HG03460 (cell line): ENCODE measurements at regions not wholly inside any gene's neighbourhood (a gene's known extent, or its start where the extent isn't known, plus 50 kb on each side); places are given as distances from the start of the nearest gene placed in this dataset.
A peak's percentile ranks its signal among the peaks of the same experiment; 100 is the strongest.
"Not testable (repeated sequence)": the region's sequence is repeated elsewhere in the genome, so short reads cannot be mapped to it uniquely, and the experiment has no call there.

Experiments
- ATAC-seq: cut with Tn5 transposase; IDR thresholded peaks from one replicate; pipeline ENCODE4 v1.9.1; 2021; ENCODE audit not compliant: unreplicated experiment

GRCh38 chr2:7094231-7094741 lies 177.1 kb downstream of the RNF144A start:
- no peak for ATAC-seq

DNA sequence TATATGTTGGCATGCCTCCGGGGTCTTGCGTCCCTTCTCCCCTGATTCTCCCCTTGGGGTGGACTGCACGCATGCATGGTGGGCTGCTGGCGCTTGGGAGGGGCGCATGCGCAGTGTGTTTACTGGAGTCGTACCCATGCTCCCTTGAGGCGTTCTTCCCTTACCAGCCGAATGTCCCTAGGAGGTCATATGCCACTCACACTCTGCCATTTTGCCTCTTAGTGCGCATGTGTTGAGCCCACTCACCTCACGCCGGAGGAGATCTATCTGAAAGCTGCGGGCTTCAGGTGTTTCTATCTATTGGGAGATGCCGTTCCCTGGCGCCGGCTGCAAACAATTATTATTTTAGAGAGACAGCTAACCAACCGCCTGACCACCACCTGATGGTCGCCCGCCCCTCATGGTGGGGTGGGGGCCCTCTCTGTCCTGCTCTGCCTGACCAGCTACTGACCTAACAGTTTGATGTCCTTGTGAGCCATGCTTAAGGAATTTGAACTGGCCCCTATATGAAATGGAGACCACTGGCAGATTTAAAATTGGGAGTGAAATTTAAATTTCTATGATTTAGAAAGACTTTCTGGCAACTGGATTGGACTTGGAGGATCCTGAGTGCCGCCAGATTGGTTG lies 179.6 kb downstream of the RNF144A start:
- no peak for ATAC-seq

DNA sequence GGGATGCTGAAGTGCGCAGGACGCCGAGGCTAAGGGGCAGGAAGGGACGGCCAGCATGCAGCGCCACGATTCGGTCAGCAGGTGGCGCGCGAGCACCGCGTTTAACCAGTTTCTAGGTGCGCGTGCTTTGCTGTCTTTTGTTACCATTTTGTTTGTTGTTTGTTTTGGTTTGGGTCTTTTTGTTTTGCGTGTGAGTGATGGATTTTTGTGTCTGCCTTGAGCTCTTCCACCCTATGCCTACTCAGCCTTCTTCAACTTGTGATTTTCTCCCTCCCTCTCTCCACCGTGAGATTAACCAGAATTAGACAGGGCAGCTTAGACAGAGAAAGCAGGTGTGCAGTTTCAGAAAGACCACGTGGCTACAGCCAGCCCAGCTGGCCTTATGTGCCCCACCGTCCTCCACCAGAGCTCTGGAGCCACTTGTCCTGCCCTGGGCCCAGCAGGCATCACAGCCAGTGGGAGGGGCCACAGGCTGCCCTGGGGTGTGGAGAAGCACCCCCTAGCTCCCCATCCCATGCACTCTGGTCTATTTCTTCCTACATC lies 180.2 kb downstream of the RNF144A start:
- peak; percentile 92 for ATAC-seq

GRCh38 chr2:7098816-7099215 lies 181.6 kb downstream of the RNF144A start:
- no peak for ATAC-seq

GRCh38 chr2:7099687-7100086 lies 182.5 kb downstream of the RNF144A start:
- not testable (repeated sequence) for ATAC-seq

DNA sequence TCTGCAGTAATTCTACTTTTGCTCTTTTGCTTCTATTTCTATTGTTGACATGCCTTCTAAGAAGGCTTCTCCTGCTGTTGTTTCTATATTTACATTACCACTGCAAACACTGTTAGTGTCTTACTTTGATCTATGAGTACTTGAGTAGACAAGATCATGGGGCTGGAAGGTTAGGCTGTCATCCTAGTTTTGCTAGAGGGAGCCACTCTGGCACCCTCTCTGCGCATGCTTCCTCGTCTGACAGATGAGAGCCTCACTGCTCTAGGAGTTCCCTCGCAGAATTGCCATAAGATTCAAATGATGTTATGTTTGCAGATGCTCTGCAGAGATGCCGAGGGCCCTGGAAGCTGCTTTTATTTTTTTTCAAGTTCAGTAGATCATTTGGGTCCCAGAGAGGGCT lies 185.6 kb downstream of the RNF144A start:
- ATAC-seq, result no peak

DNA sequence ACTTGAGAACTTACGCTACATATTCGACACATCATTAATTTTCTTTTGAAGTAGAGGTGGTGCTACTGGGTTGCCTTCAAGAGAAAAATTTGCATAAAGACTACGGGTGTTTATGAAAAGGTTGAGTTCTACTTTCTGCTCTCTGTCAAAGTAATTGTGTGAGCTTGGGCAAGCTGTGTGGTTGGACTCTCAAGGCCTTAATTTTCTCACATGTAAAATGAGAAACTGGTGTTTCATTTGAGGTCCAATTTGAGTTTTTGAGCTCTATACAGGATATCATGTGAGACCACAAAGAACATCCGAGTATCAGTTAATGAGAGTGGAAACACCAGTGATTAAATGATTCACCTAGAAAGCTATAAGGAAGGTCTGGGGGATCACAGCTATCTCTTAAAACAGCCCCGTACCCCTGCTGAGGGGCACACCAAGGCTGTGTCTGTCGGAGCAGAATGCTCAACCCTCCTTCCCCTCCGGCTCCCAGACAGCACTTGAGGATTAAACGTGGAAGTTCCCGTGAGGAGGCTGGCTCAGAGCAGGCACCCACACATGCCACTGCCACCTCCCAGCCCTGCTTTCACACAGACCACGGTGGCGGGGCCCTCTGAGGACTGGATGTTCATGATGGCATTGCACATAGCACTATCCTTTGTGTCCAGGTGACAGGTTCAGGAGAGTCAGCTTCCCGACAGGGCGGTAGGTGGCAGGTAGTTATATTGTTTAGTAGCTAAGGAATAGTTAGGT lies 191.8 kb downstream of the RNF144A start:
- no peak for ATAC-seq

DNA sequence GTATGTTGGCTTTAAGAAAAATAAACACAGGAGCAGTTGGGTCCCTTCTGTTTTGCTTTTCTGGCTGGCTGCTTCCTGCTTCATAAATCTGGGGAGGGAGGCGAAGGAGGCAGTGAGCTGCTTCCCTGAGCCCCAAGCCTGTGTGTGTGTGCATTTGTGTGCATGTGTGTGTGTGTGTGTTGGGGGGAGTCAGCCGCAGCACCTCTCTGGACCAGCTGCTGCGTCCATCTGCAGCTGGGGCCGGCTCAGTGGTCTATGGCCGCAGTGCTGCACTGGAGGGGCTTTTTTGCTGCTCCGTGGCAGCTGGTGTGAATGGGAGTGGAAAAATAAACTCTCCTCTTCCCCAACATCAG lies 192.3 kb downstream of the RNF144A start:
- no peak for ATAC-seq

GRCh38 chr2:7111626-7112025 lies 194.4 kb downstream of the RNF144A start:
- no peak for ATAC-seq

- ATAC-seq, result no peak
These were observed 198.2 kb downstream of the RNF144A start for GRCh38 chr2:7115364-7115763.

- ATAC-seq, result no peak
These were observed 198.7 kb downstream of the RNF144A start for GRCh38 chr2:7115906-7116305.

GRCh38 chr2:7116511-7116910 lies 199.3 kb downstream of the RNF144A start:
- ATAC-seq, result no peak

DNA sequence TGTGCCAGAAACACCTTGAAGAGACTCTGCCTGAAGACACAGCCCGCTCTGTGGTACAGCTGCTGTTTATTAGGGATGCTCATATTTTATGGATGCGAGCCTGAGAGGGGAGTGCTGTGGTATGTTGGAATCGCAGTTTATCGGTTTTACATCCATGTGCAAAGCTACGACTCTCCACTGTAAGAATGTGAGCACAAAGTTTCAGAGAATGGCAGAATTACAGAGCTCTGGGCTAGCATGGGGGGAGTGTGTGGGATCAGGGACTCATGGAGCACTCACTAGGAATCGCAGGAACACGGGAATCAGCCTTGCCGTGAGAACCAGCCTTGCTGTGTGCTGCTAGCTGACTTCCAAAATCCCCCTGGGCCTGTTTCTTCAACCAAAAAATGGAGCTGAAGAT lies 199.9 kb downstream of the RNF144A start:
- ATAC-seq, result no peak

DNA sequence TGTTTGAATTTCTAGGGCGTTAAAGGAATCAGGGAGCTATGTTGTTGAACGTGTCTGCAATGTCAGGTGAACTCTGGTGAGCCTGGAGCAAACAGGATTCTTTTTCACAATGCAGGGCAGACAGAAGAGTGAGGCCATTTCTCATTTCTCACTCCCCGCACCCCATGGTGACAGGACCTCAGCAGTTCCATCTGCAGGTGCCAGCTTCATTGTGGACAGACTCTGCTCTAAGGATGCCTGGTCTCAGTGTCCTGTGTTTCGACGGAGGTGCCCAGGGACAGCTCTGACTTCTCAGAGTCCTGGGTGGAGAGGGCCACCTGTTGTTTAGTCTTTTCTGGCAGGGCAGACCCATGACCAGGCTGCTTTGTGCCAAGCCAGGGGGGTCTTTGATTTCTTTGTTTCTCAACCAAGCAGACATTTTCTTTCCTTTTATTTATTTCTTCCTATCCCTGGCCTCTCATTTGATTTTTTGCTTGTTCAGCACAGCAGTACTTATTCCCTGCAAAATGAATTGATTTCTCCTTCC lies 201.5 kb downstream of the RNF144A start:
- ATAC-seq, result no peak

- ATAC-seq, result no peak
These were observed 202.1 kb downstream of the RNF144A start for GRCh38 chr2:7119132-7119835.

GRCh38 chr2:7121851-7122250 lies 204.6 kb downstream of the RNF144A start:
- no peak for ATAC-seq

GRCh38 chr2:7127156-7127555 lies 209.9 kb downstream of the RNF144A start:
- no peak for ATAC-seq

- ATAC-seq, result no peak
These were observed 210.5 kb downstream of the RNF144A start for GRCh38 chr2:7127687-7128086.

- ATAC-seq, result no peak
These were observed 214.0 kb downstream of the RNF144A start for GRCh38 chr2:7131261-7131660.

DNA sequence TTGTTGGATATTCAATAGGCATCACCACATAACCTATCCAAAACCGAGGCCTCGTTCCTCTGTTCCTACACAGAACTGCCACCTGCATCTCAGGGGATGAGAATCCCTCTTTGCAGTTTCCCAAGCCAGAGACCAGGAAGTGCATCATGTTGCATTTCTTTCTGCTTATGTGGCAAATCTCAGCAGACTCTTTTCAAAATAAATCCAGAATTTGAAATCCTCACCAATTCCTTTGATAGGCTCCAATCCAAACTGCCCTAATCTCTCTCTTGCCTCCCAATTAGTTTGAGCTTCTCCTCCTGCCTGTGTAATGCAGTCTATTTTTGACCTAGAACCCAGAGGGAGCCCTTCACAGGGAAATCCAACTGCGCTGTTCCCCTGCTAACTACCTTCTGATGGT lies 215.5 kb downstream of the RNF144A start:
- no peak for ATAC-seq

DNA sequence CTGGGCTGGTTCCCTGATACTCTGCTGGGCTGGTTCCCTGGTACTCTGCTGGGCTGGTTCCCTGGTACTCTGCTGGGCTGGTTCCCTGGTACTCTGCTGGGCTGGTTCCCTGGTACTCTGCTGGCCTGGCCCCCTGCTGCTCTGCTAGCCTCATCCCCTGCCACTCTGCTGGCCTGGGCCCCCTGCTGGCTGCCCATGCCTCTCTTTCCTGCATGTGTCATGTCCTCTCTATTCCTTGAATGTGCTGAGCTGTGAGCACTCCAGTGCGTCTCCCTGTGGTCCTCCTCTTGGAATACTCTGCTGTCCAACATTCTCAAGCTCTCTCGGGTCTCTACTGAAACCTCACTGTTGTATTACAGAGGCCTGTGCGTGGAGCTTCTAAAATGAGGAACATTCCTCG lies 216.3 kb downstream of the RNF144A start:
- no peak for ATAC-seq

DNA sequence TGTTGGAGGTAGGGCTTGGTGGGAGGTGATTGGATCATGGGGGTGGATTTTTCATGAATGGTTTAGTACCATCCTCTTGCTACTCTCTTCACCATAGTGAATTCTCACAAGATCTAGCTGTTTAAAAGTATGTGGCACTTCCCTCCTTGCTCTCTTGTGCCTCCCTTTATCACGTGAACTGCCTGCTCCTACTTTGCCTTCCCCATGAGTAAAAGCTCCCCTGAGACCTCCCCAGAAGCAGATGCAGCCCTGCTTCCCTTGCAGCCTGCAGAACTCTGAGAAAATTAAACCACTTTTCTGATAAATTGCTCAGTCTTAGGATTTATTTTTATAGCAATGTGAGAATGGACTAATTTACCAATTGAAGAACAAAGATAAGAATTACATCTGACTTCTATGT lies 223.1 kb downstream of the RNF144A start:
- no peak for ATAC-seq
